Esophagus (tissue), 2 donors: ENCODE measurements at regions not wholly inside any gene's neighbourhood (a gene's known extent, or its start where the extent isn't known, plus 50 kb on each side); places are given as distances from the start of the nearest gene placed in this dataset.

Experiments
- H3K27ac ChIP-seq, 2 donors: one replicate each; pipeline ENCODE4 v1.5.1; 2013; ENCODE audit warnings: low read depth in 2 of 2, mild to moderate bottlenecking in 2 of 2, inconsistent platforms in 1 of 2, low read length in 1 of 2, moderate library complexity in 1 of 2
- H3K27me3 ChIP-seq, 2 donors: one replicate each; pipeline ENCODE4 v1.6.1; 2013; ENCODE audit warnings: low read length in 2 of 2, control low read depth in 1 of 2, mild to moderate bottlenecking in 1 of 2; ENCODE audit not compliant: insufficient read depth in 2 of 2, control insufficient read depth in 1 of 2
- H3K36me3 ChIP-seq, 2 donors: one replicate each; pipeline ENCODE4 v1.6.1; 2013; ENCODE audit warnings: low read length in 1 of 2; ENCODE audit not compliant: control insufficient read depth in 2 of 2, insufficient read depth in 2 of 2
- H3K4me1 ChIP-seq, 2 donors: one replicate each; pipeline ENCODE4 v1.6.1; 2013; ENCODE audit warnings: low read length in 1 of 2; ENCODE audit not compliant: control insufficient read depth in 2 of 2, insufficient read depth in 2 of 2
- H3K4me3 ChIP-seq, 2 donors: one replicate each; pipeline ENCODE4 v1.5.1; 2013; ENCODE audit warnings: low read length in 2 of 2, mild to moderate bottlenecking in 2 of 2, low read depth in 1 of 2, moderate library complexity in 1 of 2
- H3K9me3 ChIP-seq, 2 donors: one replicate each; pipeline ENCODE4 v1.6.1; 2013; ENCODE audit warnings: mild to moderate bottlenecking in 2 of 2, low read depth in 1 of 2, low read length in 1 of 2, moderate library complexity in 1 of 2; ENCODE audit not compliant: control insufficient read depth in 2 of 2, insufficient read depth in 1 of 2
- WGBS, 2 donors: extraction: QIAGEN DNeasy Blood & Tissue Kit; methylation state at CpG; one replicate each; pipeline ENCODE4 v1.1.7; 2013; 5-methylcytosine and 5-hydroxymethylcytosine counted together
- donor health status: healthy with polysubstance abuse.
- donor health status: Bipolar disorder and iron deficiency.

DNA sequence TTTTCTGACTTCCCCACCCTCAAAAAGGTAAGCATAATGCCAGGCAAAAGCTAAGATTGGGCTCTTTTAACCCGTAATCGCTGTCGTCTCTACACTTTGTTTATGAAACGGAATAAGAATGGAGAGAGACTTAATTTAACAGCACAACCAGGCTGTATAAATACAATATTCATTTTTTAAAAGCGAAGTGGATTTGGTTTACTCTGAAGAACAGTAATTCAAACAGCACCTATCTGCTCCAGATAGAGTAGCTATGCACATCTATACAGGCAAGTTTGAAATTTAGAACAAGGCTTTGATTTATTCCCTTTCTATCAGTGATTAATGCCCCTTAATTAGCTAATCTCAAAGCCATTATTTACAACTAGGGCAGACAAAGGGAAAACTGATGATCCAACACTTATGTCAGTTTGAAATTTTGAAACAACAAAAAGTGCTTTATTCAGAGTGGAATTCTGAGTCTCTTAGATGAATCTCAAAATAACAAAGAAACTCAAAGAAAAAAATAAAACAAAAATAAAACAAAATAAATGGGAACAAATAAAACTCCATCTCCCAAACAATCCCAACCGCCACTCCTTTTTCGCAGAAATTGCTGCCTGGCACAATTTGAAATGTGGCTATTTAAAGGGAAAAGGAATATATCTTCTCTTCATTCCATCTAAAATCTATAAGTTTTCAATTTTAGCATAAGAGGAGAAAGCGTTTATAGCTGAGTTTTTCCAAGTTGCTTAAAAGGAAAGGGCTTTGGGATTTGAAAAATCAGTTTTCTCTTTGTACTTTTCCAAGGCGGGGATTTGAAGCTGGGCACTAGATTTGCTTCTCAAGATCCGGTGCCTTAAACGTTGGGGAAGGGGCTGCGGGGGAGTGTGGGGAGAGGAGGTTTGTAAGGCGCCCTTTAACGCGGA, 298.6 kb downstream of the PARP8 start:
- H3K4me1 ChIP-seq, result peaks cover 9 to 11% of the 10 kb centered on the region in 2 donors
- 46 to 56% methylated on average over 15 of the region's 15 CpGs for WGBS, 2 donors

GRCh38 chr5:50965654-50966375, 299.4 kb downstream of the PARP8 start:
- Histone ChIP-seq H3K36me3 (no peaks in the 10 kb centered on the region), H3K27ac (peak overlapping the region in 1 of 2 donors; percentile 50), H3K9me3 (peaks cover 2 to 4% of the 10 kb centered on the region in 2 donors), H3K4me3 (no peak overlapping the region), H3K4me1 (peaks cover 9 to 11% of the 10 kb centered on the region in 2 donors), H3K27me3 (peaks cover 9 to 28% of the 10 kb centered on the region in 2 donors)
- 38 to 46% methylated on average over 29 of the region's 29 CpGs for WGBS, 2 donors

More for the DNA sequence above, 298.6 kb downstream of the PARP8 start:
- Histone ChIP-seq H3K4me3 (no peak overlapping the region), H3K27ac (peak overlapping the region in 1 of 2 donors; percentile 50), H3K36me3 (no peaks in the 10 kb centered on the region), H3K9me3 (peaks cover 2 to 4% of the 10 kb centered on the region in 2 donors), H3K27me3 (peaks cover 9 to 28% of the 10 kb centered on the region in 2 donors)

GRCh38 chr5:50967009-50967562, 300.6 kb downstream of the PARP8 start:
- 12 to 14% methylated on average over 12 of the region's 12 CpGs for WGBS, 2 donors
- peaks cover 9 to 28% of the 10 kb centered on the region in 2 donors for H3K27me3 ChIP-seq
- no peaks in the 10 kb centered on the region for H3K36me3 ChIP-seq
- peaks cover 9 to 11% of the 10 kb centered on the region in 2 donors for H3K4me1 ChIP-seq
- peaks cover 2 to 4% of the 10 kb centered on the region in 2 donors for H3K9me3 ChIP-seq
- H3K4me3 ChIP-seq, result peak overlapping the region; percentile 43 to 47
- peak overlapping the region in 1 of 2 donors; percentile 68 for H3K27ac ChIP-seq

DNA sequence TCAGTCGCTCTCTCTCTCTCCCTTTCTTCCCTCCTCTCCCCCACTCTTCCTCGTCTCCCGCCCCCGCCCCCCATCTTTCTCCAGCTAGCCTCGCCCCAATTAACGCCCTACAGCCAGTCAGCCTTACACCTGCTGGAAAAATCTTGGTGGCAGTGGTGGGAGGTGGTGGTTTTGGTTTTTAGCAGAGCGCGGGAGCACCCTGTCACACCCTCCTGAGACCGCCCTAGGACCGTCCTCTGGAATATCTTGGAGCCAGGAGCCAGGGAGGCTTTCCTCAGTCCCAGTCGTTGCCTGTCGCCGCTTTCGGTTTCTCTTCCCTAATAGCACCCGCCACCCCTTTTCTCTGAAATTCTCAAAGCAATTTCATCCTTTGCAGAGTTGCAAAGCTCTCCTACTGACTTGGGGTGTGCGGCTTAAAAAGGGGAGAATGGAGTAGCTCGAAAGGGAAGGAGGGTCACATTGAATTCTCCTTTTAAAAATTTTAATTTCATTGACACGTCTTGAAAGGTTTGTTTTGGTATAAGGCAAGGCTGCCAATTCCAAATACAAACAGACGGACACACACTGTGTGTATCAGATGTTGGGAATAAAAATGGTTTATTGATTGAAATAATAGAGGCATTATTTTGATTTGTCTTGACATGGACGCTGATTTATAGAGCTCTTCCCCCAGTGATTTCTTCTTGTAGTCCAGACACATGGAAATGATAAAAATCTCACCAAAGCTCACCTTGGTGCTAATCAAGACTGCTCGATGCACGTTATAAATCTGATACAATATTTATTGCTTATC, 301.3 kb downstream of the PARP8 start:
- H3K9me3 ChIP-seq, result peaks cover 2 to 4% of the 10 kb centered on the region in 2 donors
- H3K36me3 ChIP-seq, result no peaks in the 10 kb centered on the region
- peak overlapping the region; percentile 43 to 47 for H3K4me3 ChIP-seq
- H3K4me1 ChIP-seq, result peaks cover 9 to 11% of the 10 kb centered on the region in 2 donors
- peak overlapping the region in 1 of 2 donors; percentile 68 for H3K27ac ChIP-seq
- 4% methylated on average over 22 of the region's 22 CpGs for WGBS, 2 donors
- H3K27me3 ChIP-seq, result peaks cover 9 to 28% of the 10 kb centered on the region in 2 donors

DNA sequence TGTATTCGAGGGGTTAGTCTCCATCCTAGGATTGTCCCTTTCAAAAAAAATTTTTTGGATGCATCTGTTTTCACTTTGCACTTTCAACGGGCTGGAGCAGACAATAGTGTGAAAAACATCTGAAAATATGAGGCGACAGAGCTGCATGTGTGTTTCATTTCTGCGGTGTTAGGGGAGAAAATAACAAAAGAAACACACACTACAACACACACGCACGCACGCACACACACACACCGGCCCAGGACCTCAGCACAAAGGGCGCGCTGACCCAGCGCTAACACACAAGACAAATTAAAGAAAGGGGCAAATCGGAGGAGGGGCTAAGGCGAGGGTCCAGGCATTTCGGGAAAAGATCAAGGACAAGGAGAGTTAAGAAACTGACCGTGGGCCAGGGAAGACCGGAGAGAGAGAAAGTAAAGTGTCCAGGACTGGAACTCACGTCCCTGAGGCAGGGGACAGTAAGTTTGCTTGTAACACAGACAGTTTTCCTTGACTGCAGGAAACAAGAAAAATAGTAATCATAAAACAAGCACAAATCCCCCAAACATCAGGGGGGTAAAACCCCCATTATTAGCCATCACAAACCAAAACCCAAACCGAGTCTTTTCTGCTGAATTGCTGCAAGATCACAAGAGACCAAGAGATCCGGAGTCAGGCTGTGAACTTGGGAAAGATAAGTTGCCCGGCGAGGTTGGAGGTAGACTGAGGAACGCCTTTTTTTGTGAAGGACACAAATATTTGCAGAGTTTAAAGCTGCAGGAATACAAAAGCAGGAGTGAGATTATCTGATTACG, 302.1 kb downstream of the PARP8 start:
- H3K9me3 ChIP-seq, result peaks cover 2 to 4% of the 10 kb centered on the region in 2 donors
- peaks cover 8 to 9% of the 10 kb centered on the region in 2 donors for H3K4me1 ChIP-seq
- no peaks in the 10 kb centered on the region for H3K36me3 ChIP-seq
- WGBS, 2 donors, result 11 to 15% methylated on average over 23 of the region's 23 CpGs
- H3K27me3 ChIP-seq, result peaks cover 9 to 23% of the 10 kb centered on the region in 2 donors
- H3K4me3 ChIP-seq, result peak overlapping the region in 1 of 2 donors; percentile 47
- H3K27ac ChIP-seq, result no peak overlapping the region

DNA sequence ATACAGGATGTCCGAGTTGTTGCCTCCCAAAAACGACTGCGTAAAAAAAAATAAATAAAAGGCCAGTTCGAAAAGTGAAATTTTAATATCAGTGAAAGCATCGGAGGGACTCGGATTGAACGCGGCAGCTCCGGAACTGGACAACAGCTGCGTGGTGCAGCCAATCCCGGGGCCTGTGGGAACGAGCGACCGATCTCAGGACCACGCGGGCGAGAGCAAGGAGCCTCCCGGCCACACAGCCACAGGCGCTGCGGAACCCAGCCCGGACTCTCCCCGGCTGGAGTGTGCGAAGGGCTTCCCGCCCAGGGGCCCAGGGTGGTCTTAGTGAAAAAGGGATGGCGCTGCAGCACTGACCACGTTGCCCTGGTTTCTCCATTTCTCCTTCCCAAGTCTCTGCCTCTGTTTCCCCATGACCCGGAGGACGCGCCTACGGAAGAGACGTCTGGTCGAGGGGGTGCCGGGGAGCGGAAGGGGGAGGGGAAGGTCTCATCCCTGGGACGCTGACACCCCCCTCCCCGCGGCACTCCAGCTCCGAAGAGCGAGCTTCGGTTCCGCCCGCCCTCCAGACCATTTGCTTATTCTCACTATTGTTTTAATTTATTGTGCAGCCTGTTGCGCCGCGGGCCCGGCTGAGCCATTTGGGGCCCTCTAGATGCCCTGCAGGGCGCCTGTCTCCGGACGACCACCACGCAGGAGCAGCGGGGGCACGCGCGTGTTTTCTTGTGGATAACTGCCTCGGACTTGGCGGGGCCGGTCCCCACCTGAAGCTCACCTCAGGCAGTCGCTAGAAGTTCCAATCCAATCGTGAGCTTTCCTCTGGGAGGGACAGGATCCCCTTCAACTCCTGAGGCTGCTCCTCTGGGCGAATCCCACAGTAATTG, 303.0 kb downstream of the PARP8 start:
- no peaks in the 10 kb centered on the region for H3K36me3 ChIP-seq
- whole genome bisulfite sequencing, 2 donors, result 3 to 6% methylated on average over 60 of the region's 60 CpGs
- H3K27me3 ChIP-seq, result peaks cover 9 to 18% of the 10 kb centered on the region in 2 donors
- H3K4me1 ChIP-seq, result peaks cover 2 to 9% of the 10 kb centered on the region in 2 donors
- peaks cover 2 to 4% of the 10 kb centered on the region in 2 donors for H3K9me3 ChIP-seq
- peak overlapping the region in 1 of 2 donors; percentile 47 for H3K27ac ChIP-seq
- H3K4me3 ChIP-seq, result peak overlapping the region; percentile 12 to 47

- 60 to 63% methylated on average over 2 of the region's 2 CpGs for WGBS, 2 donors
- no peaks in the 10 kb centered on the region for H3K9me3 ChIP-seq
- H3K27me3 ChIP-seq, result no peaks in the 10 kb centered on the region
- no peak overlapping the region for H3K27ac ChIP-seq
- no peak overlapping the region for H3K4me3 ChIP-seq
- H3K36me3 ChIP-seq, result no peaks in the 10 kb centered on the region
- H3K4me1 ChIP-seq, result no peaks in the 10 kb centered on the region
Measured at GRCh38 chr5:50975840-50976239, 309.4 kb downstream of the PARP8 start.

- Histone ChIP-seq H3K27me3 (no peaks in the 10 kb centered on the region), H3K9me3 (no peaks in the 10 kb centered on the region), H3K36me3 (no peaks in the 10 kb centered on the region), H3K4me3 (no peak overlapping the region), H3K27ac (no peak overlapping the region), H3K4me1 (no peaks in the 10 kb centered on the region)
- 83 to 85% methylated on average over 2 of the region's 2 CpGs for whole genome bisulfite sequencing, 2 donors
Measured at GRCh38 chr5:50978924-50979323, 312.5 kb downstream of the PARP8 start.
